GM21447 (cell line): ENCODE measurements at regions not wholly inside any gene's neighbourhood (a gene's known extent, or its start where the extent isn't known, plus 50 kb on each side); places are given as distances from the start of the nearest gene placed in this dataset.

Experiments
- ATAC-seq: cut with Tn5 transposase; IDR thresholded peaks from one replicate; pipeline ENCODE4 v1.9.1; 2021; ENCODE audit not compliant: unreplicated experiment

DNA sequence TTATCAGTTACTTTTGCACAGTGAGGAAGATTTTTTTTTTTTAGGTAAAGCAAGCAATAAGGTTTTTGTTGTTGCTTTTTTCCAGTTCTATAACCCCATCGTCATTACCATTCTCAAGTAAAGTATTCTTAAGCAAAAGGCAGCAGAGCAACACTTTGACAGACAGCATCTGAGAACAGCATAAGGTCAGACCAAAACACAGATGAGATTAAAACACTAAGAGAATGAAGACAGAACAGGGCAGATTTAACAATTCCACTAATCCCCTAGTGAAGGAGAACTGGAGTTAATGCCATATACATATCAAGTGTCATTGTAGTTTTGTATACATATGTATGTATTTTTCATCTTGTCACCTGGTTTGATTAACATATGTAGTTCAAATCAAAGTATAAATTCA, 290.2 kb downstream of the METTL4 start:
- ATAC-seq = no peak

DNA sequence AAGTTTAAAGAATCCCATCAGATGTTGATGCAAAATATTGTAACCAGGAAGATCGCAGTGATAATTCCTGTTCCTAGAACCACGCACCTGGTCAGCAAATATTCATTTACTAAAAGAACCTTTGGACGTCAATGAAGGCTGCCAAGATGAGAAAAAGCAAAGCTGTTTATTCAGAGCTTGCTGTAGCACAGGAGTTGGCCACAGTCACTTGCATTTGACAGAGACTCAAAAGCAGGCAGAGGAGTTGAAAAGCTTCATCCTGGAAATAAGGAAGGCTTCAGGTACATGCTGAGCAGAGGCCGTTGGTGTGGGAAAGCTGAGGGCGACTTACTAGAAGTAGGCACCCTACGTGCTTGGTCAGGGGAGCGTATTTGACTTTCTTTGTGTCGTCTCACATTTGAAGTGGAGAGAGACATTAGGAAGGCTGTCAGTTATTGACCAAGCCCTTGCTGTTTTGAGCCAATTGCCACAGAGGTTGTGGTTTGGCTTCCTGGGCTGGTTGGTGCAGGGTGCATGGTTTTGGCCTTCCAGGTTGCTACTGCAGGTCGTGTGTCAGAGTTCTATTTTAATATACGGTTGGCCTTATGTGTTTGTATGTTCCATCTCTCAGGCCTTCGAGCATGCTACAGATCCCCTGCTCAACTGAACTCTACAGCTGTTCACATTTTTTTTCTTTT, 289.6 kb downstream of the METTL4 start:
- no peak for ATAC-seq

DNA sequence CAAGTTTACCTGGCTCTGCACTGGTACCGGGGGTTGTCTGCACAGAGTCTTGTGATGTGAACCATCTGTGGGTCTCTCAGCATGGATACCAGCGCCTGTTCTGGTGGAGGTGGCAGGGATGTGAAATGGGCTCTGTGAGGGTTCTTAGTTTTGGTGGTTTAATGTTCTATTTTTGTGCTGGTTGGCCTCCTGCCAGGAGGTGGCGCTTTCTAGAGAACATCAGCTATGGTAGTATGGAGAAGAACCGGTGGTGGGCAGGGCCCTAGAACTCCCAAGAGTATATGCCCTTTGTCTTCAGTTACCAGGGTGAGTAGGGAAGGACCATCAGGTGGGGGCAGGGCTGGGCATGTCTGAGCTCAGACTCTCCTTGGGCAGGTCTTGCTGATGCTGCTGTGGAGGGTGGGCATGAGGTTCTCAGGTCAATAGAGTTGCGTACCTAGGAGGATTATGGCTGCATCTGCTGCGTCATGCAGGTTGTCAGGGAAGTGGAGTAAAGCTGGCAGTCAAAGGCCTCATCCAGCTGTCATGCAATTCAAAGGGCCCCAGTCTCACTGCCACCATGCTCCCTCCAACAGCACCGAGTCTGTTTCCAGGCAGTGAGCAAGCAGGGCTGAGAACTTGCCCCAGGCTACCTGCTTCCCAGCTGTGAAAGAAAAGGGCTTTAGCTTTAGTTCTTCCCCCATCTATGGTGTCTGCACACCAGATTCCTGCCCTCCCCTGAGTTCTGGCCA, 278.0 kb downstream of the METTL4 start:
- ATAC-seq = no peak

DNA sequence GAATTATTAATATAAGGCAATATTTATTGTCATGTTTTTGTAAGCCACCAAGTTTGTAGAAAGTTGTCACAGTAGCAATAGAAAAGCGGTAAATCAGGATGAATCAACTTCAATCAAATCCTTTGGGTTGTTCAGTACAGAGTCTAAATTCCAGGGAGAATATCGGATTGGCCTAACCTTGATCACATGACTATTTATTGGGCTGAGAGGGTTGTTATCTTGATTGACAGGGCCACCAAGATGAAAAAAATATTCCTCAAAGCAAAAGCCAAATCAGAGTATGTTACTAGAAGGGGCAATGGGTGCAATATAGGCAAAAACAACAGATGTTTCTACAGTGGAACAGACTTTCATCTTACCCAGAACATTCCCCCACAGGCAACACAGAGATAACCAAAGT, 270.0 kb downstream of the METTL4 start:
- no peak for ATAC-seq

DNA sequence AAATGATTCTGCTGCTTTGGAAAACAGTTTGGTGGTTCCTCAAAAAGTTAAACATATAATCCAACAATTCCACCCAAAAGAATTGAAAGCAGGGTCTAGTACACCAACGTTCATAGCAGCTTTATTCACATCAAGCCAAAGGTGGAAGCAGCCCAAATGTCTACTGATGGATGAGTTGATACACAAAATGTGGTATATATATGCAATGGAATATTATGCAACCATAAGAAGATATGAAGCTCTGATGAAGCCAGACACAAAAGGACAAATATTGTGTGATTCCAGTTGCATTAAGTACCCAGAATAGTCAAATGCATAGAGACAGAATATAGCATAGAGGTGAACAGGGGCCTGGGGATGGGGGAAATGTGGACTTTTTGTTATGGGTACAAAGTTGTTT, 269.3 kb downstream of the METTL4 start:
- ATAC-seq = no peak

DNA sequence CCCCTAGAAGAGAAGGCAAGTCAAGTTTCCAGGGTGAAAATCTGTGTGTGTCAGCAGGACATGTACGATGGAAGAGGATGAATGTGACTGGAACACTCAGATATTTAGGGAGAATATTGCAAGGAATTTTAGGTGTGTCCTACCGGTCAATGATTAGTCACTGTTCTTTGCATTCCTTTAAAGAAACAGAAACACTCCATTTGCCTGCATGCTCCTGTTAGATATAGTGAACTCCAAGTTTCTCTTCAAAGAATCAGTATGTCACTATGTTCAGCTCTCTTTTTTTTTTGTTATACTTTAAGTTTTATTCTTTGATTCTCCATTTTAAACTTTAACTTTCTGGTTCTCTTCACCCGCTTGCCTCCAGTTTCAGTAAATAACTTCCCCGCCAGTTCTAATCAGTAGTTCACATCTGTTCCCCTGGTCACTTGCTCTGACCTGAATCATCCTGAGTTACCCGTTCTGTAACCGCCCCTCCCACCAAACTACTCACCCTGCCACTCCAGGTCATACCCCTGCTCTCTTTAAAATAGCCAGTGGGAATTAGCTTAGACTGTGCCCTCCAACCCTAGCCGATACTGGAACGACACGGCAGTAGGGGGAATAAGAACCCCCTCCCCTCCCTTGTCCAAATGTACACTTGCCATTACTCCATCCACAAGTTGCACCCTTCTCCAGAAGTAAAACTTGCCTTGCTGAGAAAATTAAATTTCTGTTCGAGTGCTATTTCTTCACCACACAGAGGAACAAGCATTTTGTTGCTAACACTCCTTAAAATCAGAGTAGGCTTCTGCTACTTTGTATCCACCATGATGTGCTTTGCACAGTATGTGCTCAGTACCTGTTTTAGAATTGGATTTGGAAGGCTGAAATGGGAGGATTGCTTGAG, 268.4 kb downstream of the METTL4 start:
- ATAC-seq = no peak

DNA sequence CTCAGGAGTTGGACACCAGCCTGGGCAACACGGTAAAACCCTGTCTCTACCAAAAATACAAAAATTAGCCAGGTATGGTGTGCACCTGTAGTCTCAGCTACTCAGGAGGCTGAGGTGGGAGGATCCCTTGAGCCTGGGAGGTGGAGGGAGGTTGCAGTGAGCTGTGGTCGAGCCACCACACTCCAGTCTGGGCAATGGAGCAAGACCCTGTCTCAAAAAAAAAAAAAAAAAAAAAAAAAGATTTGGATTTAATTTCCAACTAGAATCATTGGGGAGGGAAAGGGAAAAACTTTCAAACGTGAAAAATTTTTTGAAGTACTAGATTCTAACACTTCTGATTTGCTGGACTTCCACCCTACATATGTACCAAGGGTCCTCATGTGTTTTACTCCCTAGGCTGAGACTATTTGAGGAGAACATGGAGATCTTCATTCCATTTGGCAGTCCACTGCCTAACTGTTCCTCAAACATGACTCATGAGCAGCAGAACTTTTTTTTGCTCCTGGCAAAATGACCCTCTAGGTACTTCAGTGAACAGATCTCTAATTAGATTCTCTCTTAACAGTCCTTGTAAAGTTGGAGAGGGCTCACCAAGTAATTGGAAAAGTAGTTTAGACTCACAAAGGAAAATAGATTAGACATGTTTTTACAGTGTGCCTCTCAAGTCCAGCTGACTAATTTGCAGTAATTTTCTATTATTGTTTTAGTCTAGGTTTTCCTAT, 267.6 kb downstream of the METTL4 start:
- ATAC-seq = no peak

DNA sequence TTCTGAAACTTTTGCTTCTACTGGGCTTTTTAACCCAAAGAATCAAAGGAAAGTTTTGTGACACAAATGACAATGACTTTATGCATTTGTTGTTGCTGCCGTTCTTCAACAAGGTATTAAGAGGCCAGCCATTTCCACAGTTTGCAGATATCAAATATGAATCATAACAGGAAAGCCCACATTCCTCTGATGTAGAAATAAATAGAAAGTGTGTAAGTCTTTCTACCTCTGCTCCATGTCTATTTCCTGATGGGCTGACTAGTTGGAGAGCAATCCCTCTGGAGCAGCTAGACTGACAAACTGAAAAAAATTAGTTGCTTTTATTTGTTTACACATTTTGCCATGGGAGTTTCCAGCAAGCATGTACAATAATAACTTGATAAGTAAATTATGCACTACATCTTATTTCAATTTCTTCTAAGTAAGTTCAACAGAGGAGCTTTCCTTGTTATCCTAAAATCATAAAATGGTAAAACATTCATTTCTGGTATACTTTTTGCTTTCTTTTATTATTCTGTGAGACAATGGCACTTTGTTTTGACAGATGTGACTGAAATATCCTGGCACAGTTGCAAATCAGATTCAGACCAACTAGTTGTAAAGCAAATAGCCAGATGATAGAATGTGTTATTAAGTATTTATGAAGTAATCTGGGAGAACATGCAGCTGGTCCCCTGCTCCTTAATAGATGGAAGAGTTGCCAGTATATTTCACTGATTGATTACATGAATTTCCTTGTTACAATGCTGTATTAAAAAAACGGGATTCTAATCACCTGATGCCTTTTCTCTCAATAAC, 266.7 kb downstream of the METTL4 start:
- no peak for ATAC-seq

DNA sequence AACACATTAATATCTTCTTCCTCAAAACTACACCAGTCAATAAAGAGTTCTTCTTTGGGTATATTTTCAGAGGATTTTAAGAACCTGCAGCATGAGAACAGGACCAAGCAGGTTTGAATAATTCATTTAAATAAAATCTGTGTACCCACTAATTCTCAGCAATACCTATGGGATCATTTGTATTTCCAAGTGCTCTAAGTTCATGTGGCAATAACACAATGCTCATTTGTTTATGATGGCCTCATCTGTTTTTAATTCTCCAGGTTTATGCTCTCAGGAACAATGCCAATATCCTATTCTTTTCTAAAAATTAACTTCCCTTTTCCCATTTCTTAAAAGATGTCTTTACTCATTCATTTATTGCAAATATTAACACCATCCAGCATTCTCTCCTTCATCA, 264.7 kb downstream of the METTL4 start:
- ATAC-seq = no peak

DNA sequence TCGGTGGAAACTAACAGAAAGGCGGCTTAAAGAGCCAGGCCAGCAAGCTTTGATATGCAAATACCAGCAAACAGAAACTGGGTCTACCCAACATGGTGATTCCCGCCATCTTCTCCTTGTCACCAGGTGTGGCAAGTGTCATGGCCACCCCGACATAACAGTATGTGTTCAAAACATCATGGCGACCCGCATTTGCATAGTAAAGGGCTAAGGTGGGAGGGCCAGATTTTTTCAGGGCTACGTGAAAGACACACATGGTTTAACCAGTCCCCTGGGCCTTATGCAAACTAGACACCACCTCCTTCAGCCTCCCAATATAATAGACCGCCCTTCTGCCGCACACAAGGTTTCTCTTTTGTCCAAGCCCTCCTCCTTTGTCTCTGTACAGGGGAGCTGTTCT, 260.4 kb downstream of the METTL4 start:
- no peak for ATAC-seq

DNA sequence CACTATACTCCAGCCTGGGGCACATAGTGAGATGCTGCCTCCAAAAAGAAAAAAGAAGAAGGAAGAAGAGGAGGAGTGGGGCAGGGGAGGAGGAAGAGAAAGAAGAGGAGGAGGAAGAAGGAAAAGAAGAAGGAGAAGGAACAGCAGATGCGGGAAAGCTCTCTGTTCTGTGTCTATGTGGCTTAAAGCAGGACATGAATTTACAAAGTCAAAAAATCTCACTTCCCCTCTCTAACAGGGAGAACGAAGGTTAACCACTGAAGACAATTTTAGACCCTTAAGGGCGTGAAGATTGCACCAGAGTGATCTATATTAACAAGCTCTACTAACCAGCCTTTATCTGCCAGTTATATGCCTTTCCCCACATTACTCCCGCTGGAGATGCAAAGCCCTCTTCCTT, 258.9 kb downstream of the METTL4 start:
- no peak for ATAC-seq

DNA sequence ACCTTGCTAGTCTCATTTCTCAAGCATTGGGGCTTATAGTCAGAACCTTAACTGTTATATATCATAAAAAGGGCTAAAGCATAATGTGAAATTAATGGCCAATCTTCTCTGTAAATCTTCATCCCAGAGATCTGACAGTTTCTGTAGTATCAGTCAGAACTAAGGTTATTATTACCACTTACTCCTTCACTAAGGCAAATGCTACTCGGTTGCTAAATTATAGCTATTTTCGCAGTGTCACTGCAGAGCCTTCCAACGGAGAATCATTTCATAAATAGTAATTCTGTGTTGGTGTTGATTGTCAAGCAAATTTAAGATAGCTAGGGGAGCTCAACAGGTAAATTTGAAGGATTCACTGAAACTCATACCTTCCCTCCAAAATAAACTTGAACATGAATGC, 258.0 kb downstream of the METTL4 start:
- no peak for ATAC-seq

DNA sequence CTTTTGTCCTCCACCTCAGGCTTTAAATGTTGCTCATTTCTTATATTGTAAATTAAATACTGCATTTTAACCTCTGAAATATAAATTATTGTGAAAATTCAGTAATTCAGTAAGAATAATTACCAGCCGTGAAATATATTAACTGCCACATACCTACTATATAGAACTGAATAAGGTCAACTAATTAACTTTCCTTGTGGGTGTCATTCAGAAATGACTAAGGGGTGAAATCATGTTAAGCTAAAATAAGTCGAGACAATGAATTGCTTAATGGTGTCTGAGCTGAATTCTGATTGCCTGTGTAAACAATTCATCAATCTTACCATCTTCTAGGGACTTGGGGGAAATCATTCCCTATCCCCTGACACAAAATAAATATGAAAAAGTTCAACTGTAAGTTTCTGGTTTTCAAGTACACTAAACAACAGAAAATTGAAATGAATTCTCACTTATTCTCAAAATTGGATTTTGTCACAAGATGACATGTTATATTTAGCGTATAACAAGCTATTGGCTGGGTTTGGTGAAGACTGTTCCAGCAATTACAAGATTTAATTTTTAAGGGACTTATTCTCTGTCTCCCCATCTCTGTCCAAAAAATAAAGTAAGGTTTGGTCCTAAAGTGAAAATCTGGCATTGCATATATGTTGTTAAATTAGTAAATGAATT, 255.1 kb downstream of the METTL4 start:
- no peak for ATAC-seq

DNA sequence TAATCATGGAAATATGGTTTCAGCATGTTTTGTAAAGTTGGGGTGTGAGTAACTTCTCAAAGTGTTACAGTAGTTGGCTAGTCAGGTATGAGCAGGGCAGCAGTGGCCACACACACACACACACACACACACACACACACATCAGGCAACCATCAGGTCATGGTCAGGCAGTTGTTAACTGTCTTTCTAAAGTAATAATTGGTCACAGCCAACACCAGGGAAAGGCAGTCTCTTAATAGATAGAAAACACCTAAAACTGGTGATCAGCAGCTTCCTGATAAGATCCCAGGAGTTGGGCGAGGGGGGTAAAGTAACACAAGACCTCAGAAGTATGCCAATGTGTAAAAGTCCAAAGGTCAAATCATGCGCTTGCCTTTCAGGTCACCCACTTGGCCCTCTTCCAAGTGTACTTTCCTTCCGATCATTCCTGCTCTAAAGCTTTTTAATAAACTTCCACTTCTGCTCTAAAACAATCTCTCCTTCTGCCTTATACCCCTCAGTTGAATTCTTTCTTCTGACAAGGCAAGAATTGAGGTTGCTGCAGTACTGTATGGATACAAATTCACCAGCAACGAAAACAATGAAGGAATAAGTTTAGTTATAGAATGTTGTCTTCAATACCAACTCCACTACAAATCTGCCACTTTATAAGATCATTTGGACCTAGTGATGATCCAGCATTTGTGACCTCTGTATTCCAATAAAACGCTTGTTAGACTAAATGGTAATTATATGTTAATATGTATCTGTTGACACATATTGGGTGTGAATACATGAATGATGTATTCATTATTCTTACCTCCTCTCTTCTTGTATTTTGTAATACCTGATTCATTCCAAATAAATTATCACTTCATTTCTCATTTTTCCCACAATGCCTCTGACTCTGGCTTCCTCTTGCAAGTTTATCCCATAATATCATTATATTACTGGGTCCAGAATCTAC, 254.3 kb downstream of the METTL4 start:
- ATAC-seq = no peak

DNA sequence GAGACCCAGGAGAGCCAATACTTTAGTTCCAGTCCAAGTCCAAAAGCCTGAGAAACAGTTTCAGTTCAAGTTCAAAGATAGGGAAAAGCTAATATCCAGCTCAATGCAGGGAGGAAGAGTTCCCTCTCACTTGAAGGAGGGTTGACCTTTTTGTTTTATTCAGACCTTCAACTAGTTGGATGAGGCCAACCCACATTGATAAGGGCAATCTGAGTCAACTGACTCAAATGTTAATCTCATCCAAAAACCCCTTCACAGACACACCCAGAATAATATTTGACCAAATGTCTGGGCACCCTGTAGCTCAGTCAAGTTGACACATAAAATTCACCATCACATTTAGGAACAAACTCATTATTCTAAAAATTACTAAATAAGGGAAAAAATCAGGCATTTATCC, 246.8 kb downstream of the METTL4 start:
- no peak for ATAC-seq

DNA sequence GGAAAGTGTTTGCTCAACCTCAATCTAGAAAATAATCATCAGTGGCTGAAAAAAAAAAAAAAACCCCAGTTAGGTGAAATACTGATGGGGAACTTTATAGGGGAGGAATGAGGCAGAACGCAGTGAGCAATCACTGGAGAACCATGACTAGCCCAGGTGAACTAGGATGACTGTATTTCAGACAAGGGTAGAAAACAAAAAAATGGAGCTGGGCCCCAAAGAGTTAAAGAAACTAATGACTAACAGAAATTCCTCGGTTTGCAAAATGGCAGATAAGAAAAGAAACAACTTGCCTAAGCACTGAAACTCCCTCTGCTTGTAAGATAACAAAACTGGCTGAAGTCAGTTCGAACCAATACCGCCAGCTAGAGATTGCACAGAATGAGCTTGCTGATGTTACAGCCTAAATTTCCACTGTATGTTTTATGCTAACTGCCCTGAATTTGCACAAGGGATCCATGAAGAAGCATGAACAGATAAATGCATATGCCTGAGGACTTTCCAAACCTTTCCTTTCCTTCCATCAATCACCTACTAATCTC, 245.9 kb downstream of the METTL4 start:
- no peak for ATAC-seq

DNA sequence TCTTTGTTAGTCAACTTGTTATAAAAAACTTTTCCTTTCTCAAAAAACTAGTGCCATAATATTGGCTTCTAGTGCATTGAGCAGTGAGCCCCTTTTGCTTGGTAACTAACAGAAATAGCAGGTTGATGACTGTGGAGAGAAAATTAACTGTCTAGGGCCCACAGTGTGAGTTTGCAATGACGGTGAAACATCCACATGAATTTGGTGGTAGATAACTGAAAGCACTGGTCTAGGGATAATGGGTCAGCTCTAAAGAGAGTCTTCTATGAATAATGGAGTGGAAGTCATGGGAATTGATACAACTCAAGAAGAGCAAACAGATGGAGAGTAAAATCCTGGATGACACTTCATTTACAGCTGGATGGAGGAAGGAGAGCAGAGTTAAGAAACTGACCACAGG, 245.4 kb downstream of the METTL4 start:
- no peak for ATAC-seq

DNA sequence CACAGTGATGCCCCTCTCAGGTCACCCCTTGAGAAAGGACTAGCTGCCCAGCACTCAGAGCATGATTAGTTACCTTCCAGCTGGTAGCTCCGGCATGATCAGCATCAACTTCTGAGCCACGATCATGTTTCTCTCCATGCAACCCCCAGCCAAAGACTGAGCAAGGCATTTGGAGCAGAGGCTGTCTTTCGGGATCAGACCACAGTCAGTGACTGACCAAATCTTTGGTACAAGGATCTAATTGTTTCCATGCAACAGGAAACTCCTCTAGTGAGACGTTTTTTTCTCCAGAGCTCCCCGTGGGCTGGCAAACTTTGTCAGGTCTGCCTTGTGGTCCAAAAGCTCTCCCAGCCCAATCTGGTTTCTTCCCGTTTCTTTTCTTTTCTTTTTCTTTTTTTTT, 244.3 kb downstream of the METTL4 start:
- ATAC-seq = no peak

DNA sequence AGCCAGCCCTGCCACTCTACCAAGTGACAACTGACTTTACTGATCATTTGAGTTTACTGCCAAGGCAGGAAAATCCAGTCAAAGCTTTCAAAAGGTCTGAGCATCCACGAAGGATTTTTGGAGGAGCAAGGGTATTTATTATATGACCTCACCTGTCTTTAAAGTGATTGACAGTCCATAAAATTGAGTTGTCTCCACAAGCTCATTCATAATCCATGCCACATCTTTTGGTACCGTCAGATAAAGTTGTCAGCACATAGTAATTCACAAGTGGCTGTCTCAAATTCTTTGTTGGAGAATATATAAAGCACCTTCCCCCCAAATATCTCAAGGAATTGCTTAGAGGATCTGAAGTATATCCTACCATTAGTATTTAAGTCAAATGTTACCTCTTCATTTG, 240.5 kb downstream of the METTL4 start:
- no peak for ATAC-seq
